ENCODE measurements at regions not wholly inside any gene's neighbourhood (a gene's known extent, or its start where the extent isn't known, plus 50 kb on each side); places are given as distances from the start of the nearest gene placed in this dataset.
A peak's percentile ranks its signal among the peaks of the same experiment; 100 is the strongest.

DNA sequence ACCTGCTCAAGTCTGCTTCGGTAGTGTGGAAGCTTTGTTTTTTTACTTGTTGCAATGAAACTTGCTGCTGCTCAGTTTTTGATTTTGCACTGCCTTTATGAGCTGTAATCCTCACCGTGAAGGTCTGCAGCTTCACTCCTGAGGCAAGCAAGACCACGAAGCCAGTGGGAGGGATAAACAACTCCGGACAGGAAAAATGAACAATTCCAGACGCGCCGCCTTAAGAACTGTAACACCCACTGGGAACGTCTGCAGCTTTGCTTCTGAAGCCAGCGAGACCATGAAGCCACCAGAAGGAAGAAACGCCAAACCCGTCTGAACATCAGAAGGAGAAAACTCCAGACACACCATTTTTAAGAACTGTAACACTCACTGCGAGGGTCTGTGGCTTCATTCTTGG, 245.7 kb upstream of the REG3G start:
- Histone ChIP-seq H3K27ac (peak overlapping the region in 3 of 4 donors; percentile 72 to 84 (median 82)), H3K4me3 (peak overlapping the region; percentile 0 to 45 (median 39)), H3K27me3 (no peaks in the 10 kb centered on the region), H3K4me1 (peaks cover 0 to 32% (median 23%) of the 10 kb centered on the region in 4 donors), H3K9me3 (no peaks in the 10 kb centered on the region), H3K36me3 (no peaks in the 10 kb centered on the region)
- WGBS, 2 donors = 72 to 83% methylated on average over 12 of the region's 12 CpGs
- intact Hi-C loops (cut with DNase I) = no loop called here
- no peak for DNase-seq
- TF ChIP-seq, protein P1, sequence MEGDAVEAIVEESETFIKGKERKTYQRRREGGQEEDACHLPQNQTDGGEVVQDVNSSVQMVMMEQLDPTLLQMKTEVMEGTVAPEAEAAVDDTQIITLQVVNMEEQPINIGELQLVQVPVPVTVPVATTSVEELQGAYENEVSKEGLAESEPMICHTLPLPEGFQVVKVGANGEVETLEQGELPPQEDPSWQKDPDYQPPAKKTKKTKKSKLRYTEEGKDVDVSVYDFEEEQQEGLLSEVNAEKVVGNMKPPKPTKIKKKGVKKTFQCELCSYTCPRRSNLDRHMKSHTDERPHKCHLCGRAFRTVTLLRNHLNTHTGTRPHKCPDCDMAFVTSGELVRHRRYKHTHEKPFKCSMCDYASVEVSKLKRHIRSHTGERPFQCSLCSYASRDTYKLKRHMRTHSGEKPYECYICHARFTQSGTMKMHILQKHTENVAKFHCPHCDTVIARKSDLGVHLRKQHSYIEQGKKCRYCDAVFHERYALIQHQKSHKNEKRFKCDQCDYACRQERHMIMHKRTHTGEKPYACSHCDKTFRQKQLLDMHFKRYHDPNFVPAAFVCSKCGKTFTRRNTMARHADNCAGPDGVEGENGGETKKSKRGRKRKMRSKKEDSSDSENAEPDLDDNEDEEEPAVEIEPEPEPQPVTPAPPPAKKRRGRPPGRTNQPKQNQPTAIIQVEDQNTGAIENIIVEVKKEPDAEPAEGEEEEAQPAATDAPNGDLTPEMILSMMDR (IDR thresholded peaks at IDR 0.05) = no peak
- peak in 3 of 4 donors; percentile 32 to 65 (median 46) for TF ChIP-seq POLR2AphosphoS5 (IDR thresholded peaks at IDR 0.05)

DNA sequence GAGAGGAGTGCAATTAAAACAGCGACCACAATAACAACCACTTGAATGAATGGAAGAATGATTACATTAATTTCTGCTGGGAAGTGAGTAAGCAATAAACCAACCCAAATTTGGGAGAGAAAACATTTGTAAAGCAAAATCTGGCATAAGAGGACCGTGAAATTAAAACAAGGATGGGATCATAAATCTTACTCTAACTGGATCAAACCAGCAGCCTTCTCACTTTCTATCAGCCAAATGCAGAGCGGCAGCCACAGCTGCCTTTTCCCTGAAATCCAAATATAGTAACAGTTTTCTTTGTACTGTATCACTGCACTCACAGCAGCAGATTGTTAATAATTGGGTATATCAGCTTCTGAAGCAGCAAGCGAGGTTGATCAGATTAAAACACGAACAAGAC, 245.2 kb upstream of the REG3G start:
- intact Hi-C loops (cut with DNase I) = no loop called here
- WGBS, 2 donors = 35 to 54% methylated on average over 5 of the region's 5 CpGs
- H3K27ac ChIP-seq = peak overlapping the region in 3 of 4 donors; percentile 72 to 84 (median 82)
- TF ChIP-seq POLR2AphosphoS5 (IDR thresholded peaks at IDR 0.05) (no peak), EP300 (IDR thresholded peaks at IDR 0.05) (no peak), POLR2A (IDR thresholded peaks at IDR 0.05) (no peak)
- TF ChIP-seq, protein P1 (IDR thresholded peaks at IDR 0.05) = no peak
- no peaks in the 10 kb centered on the region for H3K9me3 ChIP-seq
- no peaks in the 10 kb centered on the region for H3K27me3 ChIP-seq
- peak overlapping the region; percentile 0 to 45 (median 39) for H3K4me3 ChIP-seq
- no peaks in the 10 kb centered on the region for H3K36me3 ChIP-seq
- H3K4me1 ChIP-seq = peaks cover 0 to 34% (median 24%) of the 10 kb centered on the region in 4 donors
- no peak for DNase-seq

- 55 to 63% methylated on average over 7 of the region's 7 CpGs for WGBS, 2 donors
- Histone ChIP-seq H3K4me3 (peak overlapping the region in 3 of 4 donors; percentile 36 to 45 (median 42)), H3K36me3 (no peaks in the 10 kb centered on the region), H3K4me1 (peaks cover 0 to 33% (median 24%) of the 10 kb centered on the region in 4 donors), H3K9me3 (no peaks in the 10 kb centered on the region), H3K27me3 (no peaks in the 10 kb centered on the region), H3K27ac (peak overlapping the region in 3 of 4 donors; percentile 72 to 84 (median 82))
- no peak for DNase-seq
- TF ChIP-seq EP300 (IDR thresholded peaks at IDR 0.05) = no peak
- no peak for TF ChIP-seq POLR2A (IDR thresholded peaks at IDR 0.05)
- TF ChIP-seq, protein P1 (IDR thresholded peaks at IDR 0.05) = no peak
- TF ChIP-seq POLR2AphosphoS5 (IDR thresholded peaks at IDR 0.05) = no peak
- intact Hi-C loops (cut with DNase I) = no loop called here
Observed at GRCh38 chr2:78780864-78781583, 244.5 kb upstream of the REG3G start.

DNA sequence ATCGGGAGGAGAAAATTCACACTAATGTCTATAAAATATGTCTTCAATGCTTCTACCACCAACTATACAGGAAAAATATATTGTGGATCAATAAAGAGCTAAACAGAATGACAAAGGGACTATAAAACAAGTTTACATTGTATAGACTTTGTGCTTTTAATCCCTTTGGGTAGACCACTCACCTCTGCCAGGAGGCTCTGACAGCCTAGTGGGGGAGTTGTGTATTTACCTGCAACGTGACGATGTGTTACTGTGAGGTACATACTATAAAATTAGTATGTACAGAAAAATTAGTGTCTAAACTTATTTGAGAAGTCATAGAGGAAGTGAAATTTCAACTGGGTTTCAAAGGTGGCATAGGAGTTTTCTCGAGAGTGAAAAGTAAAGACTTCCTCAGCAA, 243.3 kb upstream of the REG3G start:
- Histone ChIP-seq H3K4me1 (peaks cover 0 to 29% (median 24%) of the 10 kb centered on the region in 4 donors), H3K27me3 (no peaks in the 10 kb centered on the region), H3K9me3 (no peaks in the 10 kb centered on the region), H3K27ac (peak overlapping the region in 2 of 4 donors; percentile 82 to 84), H3K4me3 (no peak overlapping the region), H3K36me3 (no peaks in the 10 kb centered on the region)
- 52 to 80% methylated on average over 4 of the region's 4 CpGs for WGBS, 2 donors
- intact Hi-C loops (cut with DNase I) = no loop called here
- TF ChIP-seq POLR2A (IDR thresholded peaks at IDR 0.05) (no peak), POLR2AphosphoS5 (IDR thresholded peaks at IDR 0.05) (no peak), EP300 (IDR thresholded peaks at IDR 0.05) (no peak)
- TF ChIP-seq, protein P1 (IDR thresholded peaks at IDR 0.05) = no peak
- no peak for DNase-seq

Measured in sigmoid colon (tissue), 6 donors.